HepG2 (cell line): ENCODE measurements at regions not wholly inside any gene's neighbourhood (a gene's known extent, or its start where the extent isn't known, plus 50 kb on each side); places are given as distances from the start of the nearest gene placed in this dataset.

Experiments used
- CHCHD3 ChIP-seq: sonication (generic); formaldehyde crosslinking; IDR thresholded peaks from 2 replicates; pipeline ENCODE4 v1.8.0; 2022; ENCODE audit warnings: mild to moderate bottlenecking, missing genetic modification reagents, moderate library complexity
- GLI4 ChIP-seq: sonication (generic); formaldehyde crosslinking; IDR thresholded peaks from 2 replicates; pipeline ENCODE4 v1.5.1; 2020; ENCODE audit warnings: missing genetic modification reagents, mild to moderate bottlenecking, moderate library complexity, borderline replicate concordance
- KDM2A ChIP-seq: sonication (generic); formaldehyde crosslinking; IDR thresholded peaks from 2 replicates; pipeline ENCODE4 v1.4.0; 2020; ENCODE audit warnings: low read depth, missing genetic modification reagents, borderline replicate concordance
- MTA3 ChIP-seq: sonication (generic); formaldehyde crosslinking; IDR thresholded peaks from 2 replicates; pipeline ENCODE4 v1.4.0; 2020; ENCODE audit warnings: missing genetic modification reagents
- MZF1 ChIP-seq: sonication (generic); formaldehyde crosslinking; IDR thresholded peaks from 2 replicates; pipeline ENCODE4 v1.8.1; 2023; ENCODE audit warnings: mild to moderate bottlenecking, missing genetic modification reagents, borderline replicate concordance
- POLR2A ChIP-seq, 2 experiments: IDR thresholded peaks; 2 replicates each; pipeline ENCODE4 v1.6.1; 2011; ENCODE audit warnings: low read depth in 2 of 2, low read length in 2 of 2, mild to moderate bottlenecking in 1 of 2, moderate library complexity in 1 of 2; ENCODE audit not compliant: insufficient read depth in 1 of 2
- SOX6 ChIP-seq, 2 experiments: fragments of 450-650 bp in 1 of 2; sonication (generic) in 1 of 2; formaldehyde crosslinking in 1 of 2; IDR thresholded peaks; 2 replicates each; pipeline versions ENCODE4 v1.4.0 to v1.6.1; 2017 to 2020; ENCODE audit warnings: antibody characterized with exemption in 1 of 2, mild to moderate bottlenecking in 1 of 2, missing genetic modification reagents in 1 of 2
- ZNF12 ChIP-seq: sonication (generic); formaldehyde crosslinking; IDR thresholded peaks from 2 replicates; pipeline ENCODE4 v1.5.0; 2020; ENCODE audit warnings: missing genetic modification reagents
- ZNF232 ChIP-seq: sonication (generic); formaldehyde crosslinking; IDR thresholded peaks from 2 replicates; pipeline ENCODE4 v1.4.0; 2020; ENCODE audit warnings: missing genetic modification reagents, borderline replicate concordance
- ZNF550 ChIP-seq: sonication (generic); formaldehyde crosslinking; IDR thresholded peaks from 2 replicates; pipeline ENCODE4 v1.4.0; 2020; ENCODE audit warnings: mild to moderate bottlenecking, missing genetic modification reagents, borderline replicate concordance
- ZNF724P ChIP-seq: sonication (generic); formaldehyde crosslinking; IDR thresholded peaks from 2 replicates; pipeline ENCODE4 v1.8.0; 2022; ENCODE audit warnings: missing genetic modification reagents, borderline replicate concordance
- ZSCAN20 ChIP-seq: sonication (generic); formaldehyde crosslinking; IDR thresholded peaks from 2 replicates; pipeline ENCODE4 v1.4.0; 2020; ENCODE audit warnings: missing genetic modification reagents, mild to moderate bottlenecking, borderline replicate concordance
- TF ChIP-seq, protein P1 (sequence below): sonication (generic); formaldehyde crosslinking; IDR thresholded peaks from 2 replicates; pipeline ENCODE4 v1.8.1; 2022; ENCODE audit warnings: low read depth, mild to moderate bottlenecking, missing genetic modification reagents
- TF ChIP-seq, protein P2 (sequence below): IDR thresholded peaks from 2 replicates; pipeline ENCODE4 v1.6.1; 2016; ENCODE audit warnings: missing biosample characterization, missing genetic modification reagents, low read depth
- TF ChIP-seq, protein P3 (sequence below): IDR thresholded peaks from 2 replicates; pipeline ENCODE4 v1.6.1; 2016; ENCODE audit warnings: mild to moderate bottlenecking, missing biosample characterization, missing genetic modification reagents
- TF ChIP-seq, protein P4 (sequence below): sonication (generic); formaldehyde crosslinking; IDR thresholded peaks from 2 replicates; pipeline ENCODE4 v1.5.1; 2020; ENCODE audit warnings: missing genetic modification reagents, mild to moderate bottlenecking, borderline replicate concordance
- TF ChIP-seq, protein P5 (sequence below): sonication (generic); formaldehyde crosslinking; IDR thresholded peaks from 2 replicates; pipeline ENCODE4 v1.4.0; 2020; ENCODE audit warnings: low read depth, missing genetic modification reagents

DNA sequence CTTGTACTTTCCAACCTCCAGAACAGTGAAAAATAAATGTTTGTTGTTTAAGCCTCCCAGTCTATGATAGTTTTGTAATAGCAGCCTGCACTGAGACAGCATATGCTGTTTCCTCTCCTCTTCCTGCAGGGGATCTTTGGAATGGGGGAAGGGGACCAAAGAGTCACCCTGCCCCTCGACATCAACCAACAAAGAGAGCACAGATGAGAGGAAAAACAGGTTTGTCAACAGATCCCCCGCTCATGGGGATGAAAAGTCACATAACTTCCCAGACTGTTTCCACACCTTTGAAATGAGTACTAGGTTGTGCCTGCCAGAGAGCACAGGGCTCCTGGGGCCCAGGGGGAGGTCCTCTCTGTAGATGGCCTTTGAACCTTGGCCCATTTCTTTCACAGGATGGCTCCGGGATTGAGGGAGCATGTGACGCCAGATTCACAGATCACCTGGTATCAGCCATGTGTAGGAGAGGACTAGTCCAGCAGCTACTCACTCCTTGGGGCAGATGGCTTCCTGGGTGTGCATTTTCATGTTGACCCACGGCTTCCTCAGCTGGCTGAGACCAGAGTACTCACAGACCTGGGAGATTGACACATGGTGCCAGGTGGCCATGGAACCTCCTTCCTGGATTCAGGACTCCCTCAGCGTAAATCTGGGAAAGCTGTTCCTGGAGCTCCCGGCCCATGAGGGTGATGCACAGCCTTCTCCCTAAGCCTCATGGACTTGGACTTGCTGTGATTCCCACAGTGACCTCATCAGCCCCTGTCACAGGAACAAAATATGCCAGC lies 125.6 kb downstream of the CXCL12 start (continued):
- TF ChIP-seq, protein P1, sequence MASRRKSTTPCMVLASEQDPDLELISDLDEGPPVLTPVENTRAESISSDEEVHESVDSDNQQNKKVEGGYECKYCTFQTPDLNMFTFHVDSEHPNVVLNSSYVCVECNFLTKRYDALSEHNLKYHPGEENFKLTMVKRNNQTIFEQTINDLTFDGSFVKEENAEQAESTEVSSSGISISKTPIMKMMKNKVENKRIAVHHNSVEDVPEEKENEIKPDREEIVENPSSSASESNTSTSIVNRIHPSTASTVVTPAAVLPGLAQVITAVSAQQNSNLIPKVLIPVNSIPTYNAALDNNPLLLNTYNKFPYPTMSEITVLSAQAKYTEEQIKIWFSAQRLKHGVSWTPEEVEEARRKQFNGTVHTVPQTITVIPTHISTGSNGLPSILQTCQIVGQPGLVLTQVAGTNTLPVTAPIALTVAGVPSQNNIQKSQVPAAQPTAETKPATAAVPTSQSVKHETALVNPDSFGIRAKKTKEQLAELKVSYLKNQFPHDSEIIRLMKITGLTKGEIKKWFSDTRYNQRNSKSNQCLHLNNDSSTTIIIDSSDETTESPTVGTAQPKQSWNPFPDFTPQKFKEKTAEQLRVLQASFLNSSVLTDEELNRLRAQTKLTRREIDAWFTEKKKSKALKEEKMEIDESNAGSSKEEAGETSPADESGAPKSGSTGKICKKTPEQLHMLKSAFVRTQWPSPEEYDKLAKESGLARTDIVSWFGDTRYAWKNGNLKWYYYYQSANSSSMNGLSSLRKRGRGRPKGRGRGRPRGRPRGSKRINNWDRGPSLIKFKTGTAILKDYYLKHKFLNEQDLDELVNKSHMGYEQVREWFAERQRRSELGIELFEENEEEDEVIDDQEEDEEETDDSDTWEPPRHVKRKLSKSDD (CRISPR knock-in tag), result peak; percentile 73; the same call in 1 of the 2 replicates
- TF ChIP-seq CHCHD3 (CRISPR knock-in tag) (0 out of 2 replicates have a peak, but pooled peaks have one; percentile 59), GLI4 (CRISPR knock-in tag) (0 out of 2 replicates have a peak, but pooled peaks have one; percentile 13), ZNF12 (CRISPR knock-in tag) (peak; percentile 71; the same call in 1 of the 2 replicates), SOX6 (IDR thresholded peaks at IDR 0.05) (no peak), SOX6 (CRISPR knock-in tag; IDR thresholded peaks at IDR 0.05) (peak; percentile 97), ZNF724P (peak; percentile 98), MTA3 (CRISPR knock-in tag) (no peak), ZNF550 (CRISPR knock-in tag) (no peak), KDM2A (CRISPR knock-in tag) (peak; percentile 55; the same call in 1 of the 2 replicates), ZSCAN20 (CRISPR knock-in tag) (no peak), POLR2A (IDR thresholded peaks at IDR 0.05; ENCODE audit: insufficient read depth in 1 of 2, low read depth in 2 of 2, low read length in 2 of 2) (peak; percentile 25 to 63; a peak in 3 of 4 replicates), MZF1 (0 out of 2 replicates have a peak, but pooled peaks have one; percentile 71), ZNF232 (peak; percentile 90)
- TF ChIP-seq, protein P2, sequence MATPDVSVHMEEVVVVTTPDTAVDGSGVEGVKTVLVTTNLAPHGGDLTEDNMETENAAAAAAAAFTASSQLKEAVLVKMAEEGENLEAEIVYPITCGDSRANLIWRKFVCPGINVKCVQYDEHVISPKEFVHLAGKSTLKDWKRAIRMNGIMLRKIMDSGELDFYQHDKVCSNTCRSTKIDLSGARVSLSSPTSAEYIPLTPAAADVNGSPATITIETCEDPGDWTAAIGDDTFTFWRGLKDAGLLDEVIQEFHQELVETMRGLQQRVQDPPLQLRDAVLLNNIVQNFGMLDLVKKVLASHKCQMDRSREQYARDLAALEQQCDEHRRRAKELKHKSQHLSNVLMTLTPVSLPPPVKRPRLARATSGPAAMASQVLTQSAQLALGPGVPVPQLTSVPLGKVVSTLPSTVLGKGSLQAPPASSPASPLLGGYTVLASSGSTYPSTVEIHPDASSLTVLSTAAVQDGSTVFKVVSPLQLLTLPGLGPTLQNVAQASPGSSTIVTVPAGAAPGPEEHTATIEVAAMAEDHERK (CRISPR knock-in tag), result no peak
- TF ChIP-seq, protein P3, sequence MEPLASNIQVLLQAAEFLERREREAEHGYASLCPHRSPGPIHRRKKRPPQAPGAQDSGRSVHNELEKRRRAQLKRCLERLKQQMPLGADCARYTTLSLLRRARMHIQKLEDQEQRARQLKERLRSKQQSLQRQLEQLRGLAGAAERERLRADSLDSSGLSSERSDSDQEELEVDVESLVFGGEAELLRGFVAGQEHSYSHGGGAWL (CRISPR knock-in tag), result peak; percentile 88; the same call in 1 of the 2 replicates
- TF ChIP-seq, protein P4, sequence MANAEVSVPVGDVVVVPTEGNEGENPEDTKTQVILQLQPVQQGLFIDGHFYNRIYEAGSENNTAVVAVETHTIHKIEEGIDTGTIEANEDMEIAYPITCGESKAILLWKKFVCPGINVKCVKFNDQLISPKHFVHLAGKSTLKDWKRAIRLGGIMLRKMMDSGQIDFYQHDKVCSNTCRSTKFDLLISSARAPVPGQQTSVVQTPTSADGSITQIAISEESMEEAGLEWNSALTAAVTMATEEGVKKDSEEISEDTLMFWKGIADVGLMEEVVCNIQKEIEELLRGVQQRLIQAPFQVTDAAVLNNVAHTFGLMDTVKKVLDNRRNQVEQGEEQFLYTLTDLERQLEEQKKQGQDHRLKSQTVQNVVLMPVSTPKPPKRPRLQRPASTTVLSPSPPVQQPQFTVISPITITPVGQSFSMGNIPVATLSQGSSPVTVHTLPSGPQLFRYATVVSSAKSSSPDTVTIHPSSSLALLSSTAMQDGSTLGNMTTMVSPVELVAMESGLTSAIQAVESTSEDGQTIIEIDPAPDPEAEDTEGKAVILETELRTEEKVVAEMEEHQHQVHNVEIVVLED, result peak; percentile 39; the same call in 1 of the 2 replicates
- TF ChIP-seq, protein P5, sequence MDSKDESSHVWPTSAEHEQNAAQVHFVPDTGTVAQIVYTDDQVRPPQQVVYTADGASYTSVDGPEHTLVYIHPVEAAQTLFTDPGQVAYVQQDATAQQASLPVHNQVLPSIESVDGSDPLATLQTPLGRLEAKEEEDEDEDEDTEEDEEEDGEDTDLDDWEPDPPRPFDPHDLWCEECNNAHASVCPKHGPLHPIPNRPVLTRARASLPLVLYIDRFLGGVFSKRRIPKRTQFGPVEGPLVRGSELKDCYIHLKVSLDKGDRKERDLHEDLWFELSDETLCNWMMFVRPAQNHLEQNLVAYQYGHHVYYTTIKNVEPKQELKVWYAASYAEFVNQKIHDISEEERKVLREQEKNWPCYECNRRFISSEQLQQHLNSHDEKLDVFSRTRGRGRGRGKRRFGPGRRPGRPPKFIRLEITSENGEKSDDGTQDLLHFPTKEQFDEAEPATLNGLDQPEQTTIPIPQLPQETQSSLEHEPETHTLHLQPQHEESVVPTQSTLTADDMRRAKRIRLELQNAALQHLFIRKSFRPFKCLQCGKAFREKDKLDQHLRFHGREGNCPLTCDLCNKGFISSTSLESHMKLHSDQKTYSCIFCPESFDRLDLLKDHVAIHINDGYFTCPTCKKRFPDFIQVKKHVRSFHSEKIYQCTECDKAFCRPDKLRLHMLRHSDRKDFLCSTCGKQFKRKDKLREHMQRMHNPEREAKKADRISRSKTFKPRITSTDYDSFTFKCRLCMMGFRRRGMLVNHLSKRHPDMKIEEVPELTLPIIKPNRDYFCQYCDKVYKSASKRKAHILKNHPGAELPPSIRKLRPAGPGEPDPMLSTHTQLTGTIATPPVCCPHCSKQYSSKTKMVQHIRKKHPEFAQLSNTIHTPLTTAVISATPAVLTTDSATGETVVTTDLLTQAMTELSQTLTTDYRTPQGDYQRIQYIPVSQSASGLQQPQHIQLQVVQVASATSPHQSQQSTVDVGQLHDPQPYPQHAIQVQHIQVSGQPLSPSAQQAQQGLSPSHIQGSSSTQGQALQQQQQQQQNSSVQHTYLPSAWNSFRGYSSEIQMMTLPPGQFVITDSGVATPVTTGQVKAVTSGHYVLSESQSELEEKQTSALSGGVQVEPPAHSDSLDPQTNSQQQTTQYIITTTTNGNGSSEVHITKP (CRISPR knock-in tag), result peak; percentile 85; the same call in 1 of the 2 replicates
